ENCODE measurements at regions not wholly inside any gene's neighbourhood (a gene's known extent, or its start where the extent isn't known, plus 50 kb on each side); places are given as distances from the start of the nearest gene placed in this dataset.

GRCh38 chr7:68009716-68010115, 1013.1 kb downstream of the TYW1 start:
- Histone ChIP-seq H3K36me3 (no peaks in the 10 kb centered on the region), H3K27ac (no peak overlapping the region), H3K4me1 (no peaks in the 10 kb centered on the region), H3K4me3 (no peak overlapping the region), H3K9me3 (peaks cover 0 to 7% of the 10 kb centered on the region in 2 donors), H3K27me3 (no peaks in the 10 kb centered on the region)
- no peak for DNase-seq
- TF ChIP-seq, protein P1, sequence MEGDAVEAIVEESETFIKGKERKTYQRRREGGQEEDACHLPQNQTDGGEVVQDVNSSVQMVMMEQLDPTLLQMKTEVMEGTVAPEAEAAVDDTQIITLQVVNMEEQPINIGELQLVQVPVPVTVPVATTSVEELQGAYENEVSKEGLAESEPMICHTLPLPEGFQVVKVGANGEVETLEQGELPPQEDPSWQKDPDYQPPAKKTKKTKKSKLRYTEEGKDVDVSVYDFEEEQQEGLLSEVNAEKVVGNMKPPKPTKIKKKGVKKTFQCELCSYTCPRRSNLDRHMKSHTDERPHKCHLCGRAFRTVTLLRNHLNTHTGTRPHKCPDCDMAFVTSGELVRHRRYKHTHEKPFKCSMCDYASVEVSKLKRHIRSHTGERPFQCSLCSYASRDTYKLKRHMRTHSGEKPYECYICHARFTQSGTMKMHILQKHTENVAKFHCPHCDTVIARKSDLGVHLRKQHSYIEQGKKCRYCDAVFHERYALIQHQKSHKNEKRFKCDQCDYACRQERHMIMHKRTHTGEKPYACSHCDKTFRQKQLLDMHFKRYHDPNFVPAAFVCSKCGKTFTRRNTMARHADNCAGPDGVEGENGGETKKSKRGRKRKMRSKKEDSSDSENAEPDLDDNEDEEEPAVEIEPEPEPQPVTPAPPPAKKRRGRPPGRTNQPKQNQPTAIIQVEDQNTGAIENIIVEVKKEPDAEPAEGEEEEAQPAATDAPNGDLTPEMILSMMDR (IDR thresholded peaks at IDR 0.05) = no peak
- ATAC-seq = no peak
- intact Hi-C loops (cut with DNase I) = no loop called here

DNA sequence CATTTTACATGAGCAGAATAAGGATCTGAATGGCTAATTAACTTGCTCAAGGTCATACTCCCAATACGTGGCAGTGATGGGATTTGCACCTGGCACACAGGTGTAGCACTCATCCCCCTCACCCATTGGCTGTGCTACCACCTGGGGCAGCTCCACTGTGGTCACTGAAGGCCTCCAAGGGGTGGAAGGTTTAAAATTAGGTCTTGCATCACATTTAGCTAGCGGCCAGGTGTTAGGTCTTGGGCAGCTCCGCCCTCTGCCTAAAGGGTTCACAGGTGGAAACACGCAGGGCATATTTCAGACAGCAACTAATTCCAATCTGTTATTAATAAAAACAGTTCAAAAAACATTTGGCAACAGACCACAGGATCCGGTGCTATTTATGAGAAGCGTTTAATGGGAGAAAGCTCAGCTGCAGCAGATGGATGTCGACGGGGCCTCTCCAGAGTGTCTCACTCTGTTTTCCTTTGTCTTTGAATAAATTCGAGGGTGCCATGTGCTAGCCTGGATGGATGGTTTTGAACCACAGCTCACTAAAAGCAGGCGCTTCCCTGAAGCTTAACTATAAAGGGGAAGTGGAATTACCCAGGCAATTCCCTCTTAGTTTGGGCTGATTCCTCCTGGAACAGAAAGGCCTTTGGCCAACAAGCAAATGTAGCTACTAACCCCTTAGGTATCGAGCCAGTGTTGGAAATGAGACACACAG, 1017.6 kb downstream of the TYW1 start:
- Histone ChIP-seq H3K4me1 (no peaks in the 10 kb centered on the region), H3K27ac (no peak overlapping the region), H3K4me3 (no peak overlapping the region), H3K9me3 (peaks cover 0 to 18% of the 10 kb centered on the region in 2 donors), H3K36me3 (no peaks in the 10 kb centered on the region), H3K27me3 (no peaks in the 10 kb centered on the region)
- TF ChIP-seq, protein P1 (IDR thresholded peaks at IDR 0.05) = no peak
- intact Hi-C loops (cut with DNase I) = no loop called here
- ATAC-seq (no peak), DNase-seq (no peak)

- no peaks in the 10 kb centered on the region for H3K36me3 ChIP-seq
- H3K4me1 ChIP-seq = no peaks in the 10 kb centered on the region
- peaks cover 0 to 25% of the 10 kb centered on the region in 2 donors for H3K9me3 ChIP-seq
- no peak overlapping the region for H3K4me3 ChIP-seq
- DNase-seq (no peak), ATAC-seq (no peak)
- H3K27ac ChIP-seq = no peak overlapping the region
- TF ChIP-seq, protein P1 (IDR thresholded peaks at IDR 0.05) = no peak
- intact Hi-C loops (cut with DNase I) = no loop called here
- H3K27me3 ChIP-seq = no peaks in the 10 kb centered on the region
Observed at GRCh38 chr7:68015122-68015977, 1018.7 kb downstream of the TYW1 start.

DNA sequence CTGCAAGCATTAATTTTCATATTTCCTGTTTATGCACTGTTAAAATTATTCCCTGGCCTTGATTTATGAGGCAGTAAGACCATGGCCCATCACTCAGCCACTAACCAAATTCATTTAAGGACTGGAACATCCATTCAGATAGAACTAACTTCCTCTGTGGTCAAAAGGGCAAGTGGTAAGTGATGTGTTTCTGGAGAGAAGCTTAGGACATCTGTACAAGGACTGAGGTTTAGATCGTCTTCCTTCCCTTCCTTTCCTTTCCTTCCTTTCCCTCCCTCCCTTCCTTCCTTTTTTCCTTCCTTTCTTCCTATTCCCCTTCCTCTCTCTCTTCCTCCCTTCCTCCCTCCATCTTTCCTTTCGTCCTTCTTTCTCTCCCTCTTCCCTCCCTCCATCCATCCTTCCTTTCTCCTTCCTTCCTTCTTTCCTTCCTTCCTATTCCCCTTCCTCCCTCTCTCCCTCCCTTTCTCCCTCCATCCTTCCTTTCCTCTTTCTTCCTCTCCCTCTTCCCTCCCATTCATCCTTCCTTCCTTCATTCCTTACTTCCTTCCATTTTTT, 1019.4 kb downstream of the TYW1 start:
- H3K27ac ChIP-seq = no peak overlapping the region
- no peaks in the 10 kb centered on the region for H3K4me1 ChIP-seq
- DNase-seq (no peak), ATAC-seq (no peak)
- intact Hi-C loops (cut with DNase I) = no loop called here
- no peak overlapping the region for H3K4me3 ChIP-seq
- no peaks in the 10 kb centered on the region for H3K36me3 ChIP-seq
- TF ChIP-seq, protein P1 (IDR thresholded peaks at IDR 0.05) = no peak
- peaks cover 0 to 25% of the 10 kb centered on the region in 2 donors for H3K9me3 ChIP-seq
- H3K27me3 ChIP-seq = no peaks in the 10 kb centered on the region

- H3K36me3 ChIP-seq = no peaks in the 10 kb centered on the region
- no peak overlapping the region for H3K27ac ChIP-seq
- H3K4me1 ChIP-seq = no peaks in the 10 kb centered on the region
- no peaks in the 10 kb centered on the region for H3K27me3 ChIP-seq
- TF ChIP-seq, protein P1 (IDR thresholded peaks at IDR 0.05) = no peak
- ATAC-seq (no peak), DNase-seq (no peak)
- peaks cover 0 to 30% of the 10 kb centered on the region in 2 donors for H3K9me3 ChIP-seq
- intact Hi-C loops (cut with DNase I) = no loop called here
- H3K4me3 ChIP-seq = no peak overlapping the region
Observed at GRCh38 chr7:68020102-68020501, 1023.5 kb downstream of the TYW1 start.
